ENCODE measurements at regions not wholly inside any gene's neighbourhood (a gene's known extent, or its start where the extent isn't known, plus 50 kb on each side); places are given as distances from the start of the nearest gene placed in this dataset.

- TF ChIP-seq POLR2A (IDR thresholded peaks at IDR 0.05): no peak
- TF ChIP-seq, protein P1, sequence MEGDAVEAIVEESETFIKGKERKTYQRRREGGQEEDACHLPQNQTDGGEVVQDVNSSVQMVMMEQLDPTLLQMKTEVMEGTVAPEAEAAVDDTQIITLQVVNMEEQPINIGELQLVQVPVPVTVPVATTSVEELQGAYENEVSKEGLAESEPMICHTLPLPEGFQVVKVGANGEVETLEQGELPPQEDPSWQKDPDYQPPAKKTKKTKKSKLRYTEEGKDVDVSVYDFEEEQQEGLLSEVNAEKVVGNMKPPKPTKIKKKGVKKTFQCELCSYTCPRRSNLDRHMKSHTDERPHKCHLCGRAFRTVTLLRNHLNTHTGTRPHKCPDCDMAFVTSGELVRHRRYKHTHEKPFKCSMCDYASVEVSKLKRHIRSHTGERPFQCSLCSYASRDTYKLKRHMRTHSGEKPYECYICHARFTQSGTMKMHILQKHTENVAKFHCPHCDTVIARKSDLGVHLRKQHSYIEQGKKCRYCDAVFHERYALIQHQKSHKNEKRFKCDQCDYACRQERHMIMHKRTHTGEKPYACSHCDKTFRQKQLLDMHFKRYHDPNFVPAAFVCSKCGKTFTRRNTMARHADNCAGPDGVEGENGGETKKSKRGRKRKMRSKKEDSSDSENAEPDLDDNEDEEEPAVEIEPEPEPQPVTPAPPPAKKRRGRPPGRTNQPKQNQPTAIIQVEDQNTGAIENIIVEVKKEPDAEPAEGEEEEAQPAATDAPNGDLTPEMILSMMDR (IDR thresholded peaks at IDR 0.05): no peak
These were observed 476.4 kb upstream of the LRFN5 start for GRCh38 chr14:41130274-41130673.
